NT2/D1 (cell line): ENCODE measurements at regions not wholly inside any gene's neighbourhood (a gene's known extent, or its start where the extent isn't known, plus 50 kb on each side); places are given as distances from the start of the nearest gene placed in this dataset.

Source experiments
- DNase-seq: peaks from one replicate; pipeline ENCODE4 v3.0.0-alpha.2; 2011; ENCODE audit warnings: low read depth, low spot score
- H3K27me3 ChIP-seq: 2 replicates; pipeline ENCODE4 v1.6.0; 2011; ENCODE audit warnings: mild to moderate bottlenecking; ENCODE audit not compliant: insufficient read length, insufficient read depth
- H3K36me3 ChIP-seq: 2 replicates; pipeline ENCODE4 v1.6.1; 2011; ENCODE audit warnings: mild to moderate bottlenecking, low read length, mixed read lengths; ENCODE audit not compliant: insufficient read depth, insufficient read length
- H3K4me1 ChIP-seq: 2 replicates; pipeline ENCODE4 v1.5.1; 2011; ENCODE audit not compliant: insufficient read depth, insufficient read length
- H3K4me3 ChIP-seq: 2 replicates; pipeline ENCODE4 v1.5.1; 2011; ENCODE audit warnings: low read depth; ENCODE audit not compliant: insufficient read length
- H3K9ac ChIP-seq: 2 replicates; pipeline ENCODE4 v1.6.0; 2011; ENCODE audit warnings: low read depth; ENCODE audit not compliant: insufficient read length
- H3K9me3 ChIP-seq: 2 replicates; pipeline ENCODE4 v1.5.1; 2011; ENCODE audit warnings: mild to moderate bottlenecking, low read length; ENCODE audit not compliant: insufficient read depth
- SUZ12 ChIP-seq: IDR thresholded peaks from 2 replicates; pipeline ENCODE4 v1.6.1; 2011; ENCODE audit not compliant: insufficient read length, insufficient read depth; ENCODE audit errors: extremely low read depth
- YY1 ChIP-seq: IDR thresholded peaks from 2 replicates; pipeline ENCODE4 v1.6.1; 2011; ENCODE audit not compliant: insufficient read length, insufficient read depth
- ZNF274 ChIP-seq: IDR thresholded peaks from 2 replicates; pipeline ENCODE4 v1.6.1; 2011; ENCODE audit warnings: mild to moderate bottlenecking, low read depth, low read length

- H3K36me3 ChIP-seq: no peaks in the 10 kb centered on the region
- TF ChIP-seq YY1 (no peak), SUZ12 (no peak), ZNF274 (no peak)
- no peaks in the 10 kb centered on the region for H3K4me1 ChIP-seq
- H3K27me3 ChIP-seq: peaks cover 8% of the 10 kb centered on the region
- no peak overlapping the region for H3K9ac ChIP-seq
- no peak for DNase-seq
- peaks cover 16% of the 10 kb centered on the region; the same call in 1 of the 2 replicates for H3K9me3 ChIP-seq
- no peak overlapping the region for H3K4me3 ChIP-seq
Measured at GRCh38 chr20:56989516-56989915, 276.9 kb downstream of the BMP7 start.

GRCh38 chr20:56993020-56993559, 273.4 kb downstream of the BMP7 start:
- H3K9me3 ChIP-seq: peaks cover 6% of the 10 kb centered on the region
- H3K4me3 ChIP-seq: no peak overlapping the region
- H3K36me3 ChIP-seq: no peaks in the 10 kb centered on the region
- H3K27me3 ChIP-seq: peaks cover 5% of the 10 kb centered on the region
- H3K9ac ChIP-seq: no peak overlapping the region
- H3K4me1 ChIP-seq: peaks cover 6% of the 10 kb centered on the region
- DNase-seq: no peak
- TF ChIP-seq YY1 (no peak), ZNF274 (no peak), SUZ12 (no peak)

DNA sequence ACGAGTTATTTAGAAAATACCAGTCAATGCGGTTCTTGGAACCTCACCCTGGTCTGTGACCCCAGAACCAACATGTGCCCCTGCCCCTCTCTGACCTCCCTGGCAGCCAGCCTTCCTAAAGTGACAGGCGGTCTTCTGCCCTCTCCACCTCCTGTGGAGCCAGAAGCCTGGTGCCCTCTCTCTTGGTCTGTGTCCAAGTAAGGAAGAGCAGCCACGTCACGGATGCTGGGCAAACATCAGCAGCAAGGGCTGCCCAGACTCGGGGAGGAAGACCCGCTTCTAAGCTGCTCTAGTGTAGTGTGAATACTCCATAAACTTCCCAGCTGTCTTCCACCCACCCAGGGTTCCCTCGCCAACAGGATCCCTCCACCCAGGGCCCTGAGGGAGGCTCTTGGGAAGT, 272.4 kb downstream of the BMP7 start:
- Histone ChIP-seq H3K9ac (no peak overlapping the region), H3K9me3 (peaks cover 15% of the 10 kb centered on the region), H3K4me3 (no peak overlapping the region), H3K27me3 (peaks cover 3% of the 10 kb centered on the region), H3K36me3 (no peaks in the 10 kb centered on the region), H3K4me1 (peaks cover 6% of the 10 kb centered on the region)
- no peak for DNase-seq
- TF ChIP-seq YY1 (no peak), SUZ12 (no peak), ZNF274 (no peak)

- Histone ChIP-seq H3K9me3 (peaks cover 26% of the 10 kb centered on the region), H3K4me3 (no peak overlapping the region), H3K36me3 (no peaks in the 10 kb centered on the region), H3K4me1 (peaks cover 6% of the 10 kb centered on the region), H3K9ac (no peak overlapping the region), H3K27me3 (peaks cover 14% of the 10 kb centered on the region)
- TF ChIP-seq ZNF274: no peak
- no peak for TF ChIP-seq YY1
- no peak for TF ChIP-seq SUZ12
- DNase-seq: no peak
Measured at GRCh38 chr20:56995149-56995548, 271.3 kb downstream of the BMP7 start.

DNA sequence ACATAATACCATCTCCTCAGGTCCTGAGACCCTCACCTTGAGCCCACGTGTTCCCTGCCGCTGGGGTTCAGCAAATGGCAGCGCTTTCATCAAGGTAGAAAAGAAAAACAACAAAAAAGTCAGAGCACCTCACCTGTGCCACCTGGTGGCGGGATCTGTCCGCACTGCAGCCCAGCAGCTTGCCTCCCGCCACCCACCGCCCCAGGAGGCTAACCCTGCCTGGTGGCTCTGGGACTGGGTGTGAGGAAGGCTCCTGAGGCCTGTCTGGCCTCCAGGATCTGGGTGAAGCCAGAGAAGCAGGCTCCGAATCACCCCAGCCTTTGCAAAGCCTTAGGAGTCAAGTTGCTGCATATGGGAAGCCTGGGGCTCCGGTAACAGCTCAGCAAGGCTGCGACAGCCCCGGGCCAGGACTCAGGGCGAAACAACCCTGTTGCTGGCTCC, 270.8 kb downstream of the BMP7 start:
- DNase-seq: no peak
- TF ChIP-seq SUZ12 (no peak), ZNF274 (no peak)
- Histone ChIP-seq H3K4me3 (no peak overlapping the region), H3K36me3 (no peaks in the 10 kb centered on the region), H3K4me1 (peaks cover 6% of the 10 kb centered on the region), H3K9ac (peak overlapping the region; percentile 42), H3K9me3 (peaks cover 27% of the 10 kb centered on the region), H3K27me3 (peaks cover 19% of the 10 kb centered on the region)

DNA sequence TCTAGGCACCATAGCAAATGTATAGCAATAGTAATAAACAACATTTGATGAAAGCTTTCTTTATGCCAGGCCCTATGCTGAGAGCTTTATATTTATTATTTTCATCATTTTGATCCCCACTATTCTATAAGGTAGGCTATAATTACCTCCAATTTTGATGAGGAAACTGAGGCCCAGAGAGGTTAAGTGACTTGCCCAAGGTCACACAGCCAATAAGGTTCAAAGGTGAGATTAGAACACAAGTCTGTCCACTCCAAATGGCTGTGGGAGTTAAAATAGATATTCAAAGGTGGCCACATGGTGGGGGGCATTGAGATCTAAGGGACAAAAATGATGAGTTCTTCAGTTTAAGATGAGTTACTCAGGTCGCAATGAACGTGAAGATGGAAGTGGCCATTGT, 269.9 kb downstream of the BMP7 start:
- TF ChIP-seq ZNF274: no peak
- TF ChIP-seq YY1: no peak
- DNase-seq: no peak

DNA sequence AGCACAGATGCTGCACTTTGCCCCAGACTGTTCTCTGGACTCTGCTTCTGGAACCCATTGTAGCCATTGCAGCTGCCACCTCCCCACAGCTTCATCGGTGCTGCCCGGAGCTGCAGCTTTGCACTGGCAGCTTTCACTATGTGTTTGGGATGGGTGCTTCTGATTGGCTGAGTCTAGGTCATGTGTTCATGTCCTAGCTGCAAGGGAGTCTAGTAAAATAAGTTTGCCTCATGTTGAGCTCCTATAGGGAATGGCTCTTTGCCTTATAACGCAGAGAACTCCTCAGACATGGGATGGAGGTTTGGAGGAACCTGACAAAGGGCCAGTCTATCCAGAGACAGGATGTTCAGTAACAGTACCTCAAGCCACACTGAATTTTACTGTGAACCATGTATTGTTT, 268.0 kb downstream of the BMP7 start:
- Histone ChIP-seq H3K9ac (no peak overlapping the region), H3K36me3 (no peaks in the 10 kb centered on the region), H3K4me1 (peaks cover 12% of the 10 kb centered on the region), H3K4me3 (no peak overlapping the region), H3K9me3 (peaks cover 27% of the 10 kb centered on the region), H3K27me3 (peaks cover 37% of the 10 kb centered on the region)
- TF ChIP-seq YY1: no peak
- no peak for TF ChIP-seq SUZ12
- TF ChIP-seq ZNF274: no peak
- no peak for DNase-seq

More for the DNA sequence above, 269.9 kb downstream of the BMP7 start:
- Histone ChIP-seq H3K4me1 (peaks cover 6% of the 10 kb centered on the region), H3K4me3 (no peak overlapping the region), H3K9ac (no peak overlapping the region), H3K36me3 (no peaks in the 10 kb centered on the region), H3K9me3 (peaks cover 27% of the 10 kb centered on the region), H3K27me3 (peaks cover 25% of the 10 kb centered on the region)
